ENCODE measurements at regions not wholly inside any gene's neighbourhood (a gene's known extent, or its start where the extent isn't known, plus 50 kb on each side); places are given as distances from the start of the nearest gene placed in this dataset.
"Not testable (repeated sequence)": the region's sequence is repeated elsewhere in the genome, so short reads cannot be mapped to it uniquely, and the experiment has no call there.

- Histone ChIP-seq H3K79me2 (ENCODE audit: low read depth) (no peaks in the 10 kb centered on the region), H3K36me3 (ENCODE audit: low read depth) (no peaks in the 10 kb centered on the region), H3K9me3 (ENCODE audit: insufficient read depth, low read depth) (peaks cover 6% of the 10 kb centered on the region; the same call in 1 of the 2 replicates), H3K4me3 (no peak overlapping the region), H3K27me3 (ENCODE audit: insufficient read depth, low read depth) (no peaks in the 10 kb centered on the region), H3K4me1 (replicated peaks; ENCODE audit: insufficient read depth) (peaks cover 11% of the 10 kb centered on the region), H2AFZ (no peak overlapping the region), H3K4me2 (no peak overlapping the region), H4K20me1 (ENCODE audit: insufficient read depth) (no peaks in the 10 kb centered on the region), H3K27ac (no peak overlapping the region), H3F3A (ENCODE audit: insufficient read depth, low read depth) (0 out of 2 replicates have a peak, but pooled peaks cover 9% of the 10 kb centered on the region), H3K9me2 (ENCODE audit: insufficient read depth) (no peaks in the 10 kb centered on the region)
- CTCF ChIA-PET = interaction anchor here (0.6 kb wide), 1 partner anchor 97 kb away, joined by 3 read pairs; no protein-coding TSS in a partner anchor
- intact Hi-C loops (cut with micrococcal nuclease; ENCODE audit: unreplicated experiment) = loop anchor here (5.0 kb wide), 1 partner anchor 258 kb away; the partner anchor contains the start of gene TLN2
- no peak for DNase-seq
- TF ChIP-seq CTCF (conservative IDR thresholded peaks at IDR 0.05) (no peak), EZH2 (IDR thresholded peaks at IDR 0.05; ENCODE audit: low read depth) (no peak)
- no TSS peak for BruUV-seq (replicated peaks)
- POLR2A ChIA-PET (ENCODE audit: unreplicated experiment) = interaction anchor here (0.7 kb wide), 1 partner anchor 443 kb away, joined by 4 read pairs; no protein-coding TSS in a partner anchor
Observed at GRCh38 chr15:62649793-62650420, 392.6 kb upstream of the TPM1 start.

- TF ChIP-seq EZH2 (IDR thresholded peaks at IDR 0.05; ENCODE audit: low read depth) (no peak), CTCF (conservative IDR thresholded peaks at IDR 0.05) (no peak)
- no peak for DNase-seq
- H3K4me3 ChIP-seq = no peak overlapping the region
- no peaks in the 10 kb centered on the region for H4K20me1 ChIP-seq (ENCODE audit: insufficient read depth)
- no peaks in the 10 kb centered on the region for H3K4me1 ChIP-seq (replicated peaks; ENCODE audit: insufficient read depth)
- no peak overlapping the region for H3K4me2 ChIP-seq
- H3K9me2 ChIP-seq (ENCODE audit: insufficient read depth) = no peaks in the 10 kb centered on the region
- H2AFZ ChIP-seq = no peak overlapping the region
- H3K9me3 ChIP-seq (ENCODE audit: insufficient read depth, low read depth) = peaks cover 6% of the 10 kb centered on the region; the same call in 1 of the 2 replicates
- intact Hi-C loops (cut with micrococcal nuclease; ENCODE audit: unreplicated experiment) = no loop called here
- no peak overlapping the region for H3K27ac ChIP-seq
- POLR2A ChIA-PET (ENCODE audit: unreplicated experiment) = no interaction called here
- no peaks in the 10 kb centered on the region for H3K36me3 ChIP-seq (ENCODE audit: low read depth)
- H3K27me3 ChIP-seq (ENCODE audit: insufficient read depth, low read depth) = no peaks in the 10 kb centered on the region
- BruUV-seq (replicated peaks) = no TSS peak
- CTCF ChIA-PET = no interaction called here
- no peaks in the 10 kb centered on the region for H3F3A ChIP-seq (ENCODE audit: insufficient read depth, low read depth)
- no peaks in the 10 kb centered on the region for H3K79me2 ChIP-seq (ENCODE audit: low read depth)
Observed at GRCh38 chr15:62653122-62653521, 389.4 kb upstream of the TPM1 start.

GRCh38 chr15:62656071-62656470 is 386.5 kb upstream of the TPM1 start:
- ChIA-PET CTCF (no interaction called here), POLR2A (ENCODE audit: unreplicated experiment) (no interaction called here)
- H2AFZ ChIP-seq = no peak overlapping the region
- TF ChIP-seq CTCF (conservative IDR thresholded peaks at IDR 0.05) (no peak), EZH2 (IDR thresholded peaks at IDR 0.05; ENCODE audit: low read depth) (no peak)
- no peaks in the 10 kb centered on the region for H3K27me3 ChIP-seq (ENCODE audit: insufficient read depth, low read depth)
- H3K9me2 ChIP-seq (ENCODE audit: insufficient read depth) = no peaks in the 10 kb centered on the region
- peaks cover 6% of the 10 kb centered on the region; the same call in 1 of the 2 replicates for H3K9me3 ChIP-seq (ENCODE audit: insufficient read depth, low read depth)
- H3K79me2 ChIP-seq (ENCODE audit: low read depth) = no peaks in the 10 kb centered on the region
- no peak overlapping the region for H3K4me2 ChIP-seq
- intact Hi-C loops (cut with micrococcal nuclease; ENCODE audit: unreplicated experiment) = no loop called here
- no peak for DNase-seq
- no peaks in the 10 kb centered on the region for H3F3A ChIP-seq (ENCODE audit: insufficient read depth, low read depth)
- no peak overlapping the region for H3K4me3 ChIP-seq
- H3K36me3 ChIP-seq (ENCODE audit: low read depth) = no peaks in the 10 kb centered on the region
- BruUV-seq (replicated peaks) = no TSS peak
- no peak overlapping the region for H3K27ac ChIP-seq
- H3K4me1 ChIP-seq (replicated peaks; ENCODE audit: insufficient read depth) = no peaks in the 10 kb centered on the region
- no peaks in the 10 kb centered on the region for H4K20me1 ChIP-seq (ENCODE audit: insufficient read depth)

- CTCF ChIA-PET; H3K27me3 ChIP-seq (ENCODE audit: insufficient read depth, low read depth); H3K9me3 ChIP-seq (ENCODE audit: insufficient read depth, low read depth); DNase-seq; H3F3A ChIP-seq (ENCODE audit: insufficient read depth, low read depth); H3K79me2 ChIP-seq (ENCODE audit: low read depth); BruUV-seq (replicated peaks); H3K27ac ChIP-seq; intact Hi-C loops (cut with micrococcal nuclease; ENCODE audit: unreplicated experiment); H3K36me3 ChIP-seq (ENCODE audit: low read depth); H4K20me1 ChIP-seq (ENCODE audit: insufficient read depth); H3K4me3 ChIP-seq; H3K9me2 ChIP-seq (ENCODE audit: insufficient read depth); H3K4me2 ChIP-seq; H3K4me1 ChIP-seq (replicated peaks; ENCODE audit: insufficient read depth); H2AFZ ChIP-seq; POLR2A ChIA-PET (ENCODE audit: unreplicated experiment): not testable (repeated sequence)
Observed at GRCh38 chr15:62657501-62657900, 385.0 kb upstream of the TPM1 start.
